Astrocyte of the spinal cord (primary cell): ENCODE measurements at regions not wholly inside any gene's neighbourhood (a gene's known extent, or its start where the extent isn't known, plus 50 kb on each side); places are given as distances from the start of the nearest gene placed in this dataset.

Experiments used
- DNase-seq: peaks from one replicate; pipeline ENCODE4 v3.0.0; 2011; ENCODE audit warnings: low read depth, low spot score
- H3K4me3 ChIP-seq: 2 replicates; pipeline ENCODE4 v1.5.1; 2011; ENCODE audit warnings: low read depth, mild to moderate bottlenecking, low read length, moderate library complexity
- CTCF ChIP-seq: IDR thresholded peaks from 2 replicates; pipeline ENCODE4 v1.5.1; 2012; ENCODE audit warnings: low read depth, mild to moderate bottlenecking, low read length, inconsistent platforms
- in situ Hi-C: cut with HindIII; loops from 2 replicates; pipeline ENCODE4 v1.10.0; 2017; ENCODE audit warnings: low sequenced_read_pairs

DNA sequence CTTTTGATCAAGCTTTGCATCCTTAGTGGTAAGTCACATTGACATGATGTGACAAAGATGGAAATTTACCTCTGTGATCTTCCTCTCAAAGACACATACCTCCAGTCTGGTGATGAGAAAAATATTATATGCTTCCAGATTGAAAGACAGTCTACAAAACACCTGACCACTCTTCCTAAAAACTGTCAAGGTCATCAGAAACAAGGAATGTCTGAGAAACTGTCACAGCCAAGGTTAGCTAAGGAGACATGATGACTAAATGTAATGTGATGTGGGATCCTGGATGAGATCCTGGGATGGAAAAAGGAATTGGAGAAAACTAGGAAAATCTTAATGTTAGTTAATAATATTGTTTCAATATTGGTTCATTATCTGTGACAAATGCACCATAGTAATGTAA lies 226.6 kb upstream of the ST6GAL2 start:
- no peak overlapping the region for H3K4me3 ChIP-seq
- no peak for TF ChIP-seq CTCF
- DNase-seq = no peak

GRCh38 chr2:107128381-107128780 lies 242.4 kb upstream of the ST6GAL2 start:
- TF ChIP-seq CTCF = no peak
- in situ Hi-C loops = no loop called here
- DNase-seq = no peak
- no peak overlapping the region for H3K4me3 ChIP-seq

More for the DNA sequence above, 226.6 kb upstream of the ST6GAL2 start:
- in situ Hi-C loops = no loop called here

DNA sequence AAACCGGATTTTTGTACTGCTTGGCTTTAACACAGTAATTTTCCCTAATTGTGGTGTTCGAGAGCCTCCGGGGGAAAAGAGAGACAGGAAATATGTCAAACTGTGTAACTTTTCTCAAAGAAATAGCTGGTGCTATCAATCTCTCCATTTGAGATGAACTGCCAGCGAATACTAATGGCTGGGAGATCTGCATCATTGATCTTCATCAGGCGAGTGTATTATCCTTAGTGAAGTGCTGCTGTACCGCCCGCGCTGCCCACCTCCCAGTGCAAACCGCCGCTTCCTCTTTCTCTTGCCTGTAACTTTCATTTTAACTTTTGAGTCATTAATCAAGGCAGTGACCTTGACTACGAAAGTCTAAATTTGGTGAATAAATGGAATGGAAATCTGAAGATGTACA lies 246.1 kb upstream of the ST6GAL2 start:
- in situ Hi-C loops = no loop called here
- H3K4me3 ChIP-seq = no peak overlapping the region
- TF ChIP-seq CTCF = no peak
- no peak for DNase-seq

DNA sequence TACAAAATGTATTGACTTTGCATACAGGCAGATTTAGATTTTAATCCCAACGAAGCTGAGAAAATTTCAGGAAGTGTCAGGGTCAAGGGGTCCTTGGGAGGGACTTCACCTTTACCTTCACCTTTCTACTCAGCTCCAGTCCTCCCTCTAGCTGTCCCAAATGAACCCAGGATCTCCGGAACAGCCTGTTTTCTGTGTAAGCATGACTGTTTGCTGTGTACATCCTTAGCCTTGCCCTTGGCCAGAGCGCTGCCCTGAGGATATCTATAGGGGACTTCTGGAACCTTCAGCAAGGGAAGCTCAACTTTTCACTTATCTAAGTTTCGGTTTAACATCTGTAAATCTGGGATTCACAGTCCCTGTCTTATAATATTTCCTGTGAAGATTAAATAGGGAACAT lies 246.8 kb upstream of the ST6GAL2 start:
- TF ChIP-seq CTCF = no peak
- in situ Hi-C loops = no loop called here
- no peak for DNase-seq
- no peak overlapping the region for H3K4me3 ChIP-seq

- no peak overlapping the region for H3K4me3 ChIP-seq
- no peak for TF ChIP-seq CTCF
- in situ Hi-C loops = no loop called here
- no peak for DNase-seq
These were observed 247.4 kb upstream of the ST6GAL2 start for GRCh38 chr2:107133412-107133811.

DNA sequence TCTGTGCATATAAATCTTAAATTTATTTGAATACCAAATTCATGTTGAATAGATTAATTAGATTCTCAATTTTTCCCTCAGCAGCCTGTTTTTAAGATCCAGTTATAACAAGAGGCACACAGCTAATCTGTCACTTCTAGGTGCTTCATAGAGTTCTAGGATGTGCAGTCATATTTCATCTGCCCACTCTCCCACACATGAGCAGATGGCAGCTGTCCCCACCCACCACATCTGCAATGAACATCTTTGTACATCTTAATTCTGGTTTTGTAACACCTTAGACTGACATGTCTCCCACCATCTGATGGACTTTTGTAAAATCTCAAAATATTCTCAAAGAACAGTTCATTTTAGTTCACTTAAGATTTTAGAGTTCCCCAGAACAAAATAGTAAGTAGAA lies 250.8 kb upstream of the ST6GAL2 start:
- no peak for DNase-seq
- in situ Hi-C loops = no loop called here
- no peak for TF ChIP-seq CTCF
- H3K4me3 ChIP-seq = no peak overlapping the region

DNA sequence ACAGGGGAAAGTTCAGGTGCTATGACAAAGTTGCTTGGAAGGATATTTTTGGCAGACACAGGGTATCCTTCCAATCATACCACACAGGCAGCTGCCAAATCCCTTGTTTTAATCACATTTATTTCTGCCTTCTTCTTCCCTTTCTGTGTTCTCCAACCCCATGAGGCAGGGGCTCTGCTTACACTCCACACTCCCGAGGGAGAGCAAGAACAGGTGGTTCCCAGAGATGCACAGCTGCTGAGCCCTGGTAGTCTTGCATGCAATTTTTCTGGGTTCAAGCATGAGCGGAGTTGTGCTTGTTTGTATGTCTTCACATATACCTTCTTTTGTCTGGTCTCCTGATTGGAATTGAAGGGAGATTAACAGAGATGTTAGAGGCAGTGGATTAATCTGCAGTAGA lies 251.7 kb upstream of the ST6GAL2 start:
- in situ Hi-C loops = no loop called here
- DNase-seq = no peak
- TF ChIP-seq CTCF = no peak
- no peak overlapping the region for H3K4me3 ChIP-seq
